Lung (tissue), 11 donors: ENCODE measurements at regions not wholly inside any gene's neighbourhood (a gene's known extent, or its start where the extent isn't known, plus 50 kb on each side); places are given as distances from the start of the nearest gene placed in this dataset.

Experiments used
- ATAC-seq: fragments of 200-7000 bp; cut with Tn5 transposase; one replicate; pipeline ENCODE4 v1.9.1; 2020; ENCODE audit warnings: moderate number of reproducible peaks; ENCODE audit not compliant: insufficient read depth, low FRiP score
- DNase-seq, 3 donors: peaks; one replicate each; pipeline ENCODE4 v3.0.0-alpha.2; 2013 to 2017
- H3K27ac ChIP-seq, 2 donors: one replicate each; pipeline ENCODE4 v1.5.1; 2013; ENCODE audit warnings: mild to moderate bottlenecking in 2 of 2, moderate library complexity in 2 of 2, control low read depth in 1 of 2, inconsistent platforms in 1 of 2, low read depth in 1 of 2, low read length in 1 of 2
- H3K27me3 ChIP-seq, 3 donors: one replicate each; pipeline ENCODE4 v1.5.1; 2013; ENCODE audit warnings: low read length in 2 of 3; ENCODE audit not compliant: control insufficient read depth in 3 of 3, insufficient read depth in 3 of 3
- H3K36me3 ChIP-seq, 4 donors: one replicate each; pipeline ENCODE4 v1.5.1; 2013; ENCODE audit warnings: low read length in 4 of 4, mild to moderate bottlenecking in 1 of 4, moderate library complexity in 1 of 4; ENCODE audit not compliant: control insufficient read depth in 4 of 4, insufficient read depth in 4 of 4
- H3K4me1 ChIP-seq, 5 donors: one replicate each; pipeline ENCODE4 v1.5.1; 2013; ENCODE audit warnings: low read length in 5 of 5, mild to moderate bottlenecking in 2 of 5, moderate library complexity in 1 of 5; ENCODE audit not compliant: control insufficient read depth in 5 of 5, insufficient read depth in 5 of 5
- H3K4me3 ChIP-seq: one replicate; pipeline ENCODE4 v1.5.1; 2013; ENCODE audit warnings: mild to moderate bottlenecking, control low read depth, moderate library complexity
- H3K9ac ChIP-seq, 2 donors: one replicate each; pipeline ENCODE4 v1.5.1; 2013; ENCODE audit warnings: low read length in 2 of 2, control low read depth in 1 of 2; ENCODE audit not compliant: insufficient read depth in 1 of 2
- H3K9me3 ChIP-seq, 4 donors: one replicate each; pipeline ENCODE4 v1.5.1; 2013; ENCODE audit warnings: low read length in 3 of 4, mild to moderate bottlenecking in 1 of 4, moderate library complexity in 1 of 4; ENCODE audit not compliant: control insufficient read depth in 4 of 4, insufficient read depth in 3 of 4
- WGBS, 2 donors: extraction: QIAGEN DNeasy Blood & Tissue Kit; methylation state at CpG; one replicate each; pipeline ENCODE4 v1.1.7; 2013; 5-methylcytosine and 5-hydroxymethylcytosine counted together
- TF ChIP-seq, protein P1 (sequence below): IDR thresholded peaks from 2 replicates; pipeline ENCODE4 v1.5.1; 2012; ENCODE audit warnings: mild to moderate bottlenecking; ENCODE audit errors: control extremely low read depth, extremely low read depth
- donor health status: control.
- donor health status: control.
- donor health status: Bipolar disorder and iron deficiency.
- donor health status: healthy.
- donor health status: DM: yes; HTN: yes; CAD: no.

DNA sequence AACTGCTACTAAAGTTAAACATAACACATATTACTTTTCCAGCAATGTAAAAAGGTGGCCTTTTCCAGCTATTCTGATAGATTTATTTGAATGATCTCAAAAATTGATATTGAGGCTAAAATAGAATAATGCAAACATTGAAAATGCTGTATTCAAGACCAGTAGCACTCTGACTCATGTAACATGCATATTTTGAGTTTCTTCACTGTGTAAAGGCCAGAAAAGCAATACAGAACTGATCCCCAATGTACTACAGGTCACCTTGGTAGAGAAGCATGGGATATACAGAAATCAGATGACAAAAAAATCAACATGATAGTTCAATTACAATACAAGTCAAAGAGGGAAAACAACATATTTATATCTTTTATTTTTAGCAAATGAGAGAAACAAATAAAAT is 419.6 kb downstream of the DIPK2A start:
- Histone ChIP-seq H3K9ac (no peak overlapping the region), H3K36me3 (no peaks in the 10 kb centered on the region), H3K9me3 (no peaks in the 10 kb centered on the region), H3K27ac (no peak overlapping the region), H3K27me3 (no peaks in the 10 kb centered on the region), H3K4me3 (no peak overlapping the region), H3K4me1 (no peaks in the 10 kb centered on the region)
- no peak for ATAC-seq
- TF ChIP-seq, protein P1, sequence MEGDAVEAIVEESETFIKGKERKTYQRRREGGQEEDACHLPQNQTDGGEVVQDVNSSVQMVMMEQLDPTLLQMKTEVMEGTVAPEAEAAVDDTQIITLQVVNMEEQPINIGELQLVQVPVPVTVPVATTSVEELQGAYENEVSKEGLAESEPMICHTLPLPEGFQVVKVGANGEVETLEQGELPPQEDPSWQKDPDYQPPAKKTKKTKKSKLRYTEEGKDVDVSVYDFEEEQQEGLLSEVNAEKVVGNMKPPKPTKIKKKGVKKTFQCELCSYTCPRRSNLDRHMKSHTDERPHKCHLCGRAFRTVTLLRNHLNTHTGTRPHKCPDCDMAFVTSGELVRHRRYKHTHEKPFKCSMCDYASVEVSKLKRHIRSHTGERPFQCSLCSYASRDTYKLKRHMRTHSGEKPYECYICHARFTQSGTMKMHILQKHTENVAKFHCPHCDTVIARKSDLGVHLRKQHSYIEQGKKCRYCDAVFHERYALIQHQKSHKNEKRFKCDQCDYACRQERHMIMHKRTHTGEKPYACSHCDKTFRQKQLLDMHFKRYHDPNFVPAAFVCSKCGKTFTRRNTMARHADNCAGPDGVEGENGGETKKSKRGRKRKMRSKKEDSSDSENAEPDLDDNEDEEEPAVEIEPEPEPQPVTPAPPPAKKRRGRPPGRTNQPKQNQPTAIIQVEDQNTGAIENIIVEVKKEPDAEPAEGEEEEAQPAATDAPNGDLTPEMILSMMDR = no peak
- DNase-seq = no peak

DNA sequence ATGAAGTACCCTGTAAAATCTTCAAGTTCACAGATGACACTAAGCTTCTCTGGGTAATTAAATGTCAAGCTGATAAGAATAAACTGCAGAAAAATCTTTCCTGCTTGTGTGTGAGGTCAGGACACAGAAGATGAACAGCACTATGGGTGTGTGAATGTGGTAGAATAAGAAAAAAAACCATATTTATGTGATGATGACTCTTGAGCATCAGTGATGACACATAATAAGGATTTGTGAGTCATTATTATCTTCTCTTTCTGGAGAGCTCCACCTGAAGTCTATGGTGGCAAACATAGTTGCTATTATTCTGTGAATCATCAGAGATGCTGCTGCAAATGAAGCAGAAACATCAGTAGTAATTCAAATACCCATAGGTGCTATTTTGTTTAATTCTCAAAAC is 422.4 kb downstream of the DIPK2A start:
- TF ChIP-seq, protein P1 = no peak
- no peak for DNase-seq
- Histone ChIP-seq H3K27me3 (no peaks in the 10 kb centered on the region), H3K9me3 (peaks cover 0 to 6% (median 2%) of the 10 kb centered on the region in 4 donors), H3K9ac (no peak overlapping the region), H3K36me3 (no peaks in the 10 kb centered on the region), H3K4me1 (no peaks in the 10 kb centered on the region), H3K4me3 (no peak overlapping the region), H3K27ac (no peak overlapping the region)
- no peak for ATAC-seq

DNA sequence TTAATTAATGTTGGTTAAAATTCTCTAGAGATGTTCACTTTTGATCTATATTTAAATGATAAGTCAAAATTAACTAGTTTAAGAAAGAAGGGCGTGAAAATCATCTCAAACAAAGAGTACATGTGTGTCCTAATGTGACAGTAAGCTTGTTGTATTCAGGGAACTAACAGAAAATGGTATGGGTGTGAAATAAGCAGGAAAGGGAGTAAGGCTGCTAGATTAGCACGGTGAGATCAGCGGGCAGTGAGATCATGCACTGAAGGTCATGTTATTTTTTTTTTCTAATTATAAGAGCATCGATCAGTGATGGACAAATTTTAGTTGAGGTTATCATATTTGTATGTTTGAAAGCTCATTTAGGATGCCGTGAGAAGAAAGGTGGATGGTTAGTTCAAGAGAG is 430.8 kb downstream of the DIPK2A start:
- H3K27me3 ChIP-seq = no peaks in the 10 kb centered on the region

DNA sequence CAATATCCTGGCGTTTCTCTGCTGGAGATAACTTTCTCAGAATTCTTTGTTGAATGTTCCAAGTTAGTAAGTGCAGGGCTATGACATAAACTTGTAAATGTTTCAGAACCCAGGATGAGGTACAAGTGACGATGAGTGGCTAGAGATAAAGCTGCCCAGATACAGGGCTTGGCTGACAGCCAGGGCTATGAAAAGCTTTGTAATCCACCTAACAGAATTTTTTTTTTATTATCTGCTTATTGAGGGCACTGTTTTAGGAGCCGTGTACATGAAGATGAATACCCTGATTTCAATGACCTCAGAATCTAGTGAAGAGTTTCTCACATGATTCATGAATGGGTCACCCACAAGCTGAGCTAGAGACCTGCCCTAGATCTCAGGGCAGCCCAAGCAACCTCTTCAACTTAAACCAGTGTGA is 431.4 kb downstream of the DIPK2A start:
- TF ChIP-seq, protein P1 = no peak
- WGBS, 2 donors = 46 to 67% methylated on average over 3 of the region's 3 CpGs
- no peak overlapping the region for H3K9ac ChIP-seq
- DNase-seq = peak in 1 of 3 donors; percentile 37
- H3K9me3 ChIP-seq = peaks cover 2 to 11% (median 3%) of the 10 kb centered on the region in 4 donors
- ATAC-seq = no peak
- H3K36me3 ChIP-seq = no peaks in the 10 kb centered on the region
- no peaks in the 10 kb centered on the region for H3K27me3 ChIP-seq
- H3K4me1 ChIP-seq = peaks cover 0 to 5% (median 0%) of the 10 kb centered on the region in 5 donors
- no peak overlapping the region for H3K27ac ChIP-seq
- no peak overlapping the region for H3K4me3 ChIP-seq

More for the DNA sequence above, 430.8 kb downstream of the DIPK2A start:
- no peak for ATAC-seq
- TF ChIP-seq, protein P1 = no peak
- no peak overlapping the region for H3K27ac ChIP-seq
- peaks cover 0 to 5% (median 0%) of the 10 kb centered on the region in 5 donors for H3K4me1 ChIP-seq
- peaks cover 2 to 11% (median 5%) of the 10 kb centered on the region in 4 donors for H3K9me3 ChIP-seq
- no peak overlapping the region for H3K4me3 ChIP-seq
- no peak overlapping the region for H3K9ac ChIP-seq
- WGBS, 2 donors = 83% methylated on average over 5 of the region's 5 CpGs
- H3K36me3 ChIP-seq = no peaks in the 10 kb centered on the region
- no peak for DNase-seq
